ENCODE measurements at regions not wholly inside any gene's neighbourhood (a gene's known extent, or its start where the extent isn't known, plus 50 kb on each side); places are given as distances from the start of the nearest gene placed in this dataset.

- TF ChIP-seq CTCF (IDR thresholded peaks at IDR 0.05 in 2 of 3, conservative IDR thresholded peaks at IDR 0.05 in 1 of 3; ENCODE audit: borderline replicate concordance in 1 of 3, insufficient read depth in 1 of 3, low read depth in 2 of 3, low read length in 2 of 3), result no peak
- no peak for TF ChIP-seq EZH2 (IDR thresholded peaks at IDR 0.05)
- no peak for TF ChIP-seq POLR2A (IDR thresholded peaks at IDR 0.05; ENCODE audit: borderline replicate concordance, extremely low read depth, insufficient read depth, insufficient read length)
- TF ChIP-seq POLR2AphosphoS5 (IDR thresholded peaks at IDR 0.05; ENCODE audit: low read depth, low read length), result no peak
- TF ChIP-seq ZNF274 (IDR thresholded peaks at IDR 0.05; ENCODE audit: low read depth, low read length), result no peak
- TF ChIP-seq REST (IDR thresholded peaks at IDR 0.05; ENCODE audit: low read depth), result no peak
- TF ChIP-seq ZFX (IDR thresholded peaks at IDR 0.05), result no peak
- no peak for TF ChIP-seq CEBPB (IDR thresholded peaks at IDR 0.05; ENCODE audit: low read depth)
- TF ChIP-seq SP1 (IDR thresholded peaks at IDR 0.05; ENCODE audit: low read depth), result no peak
Measured at GRCh38 chr2:5867056-5867455, 174.9 kb downstream of the SOX11 start.

Measured in HCT116 (cell line).